ENCODE measurements at regions not wholly inside any gene's neighbourhood (a gene's known extent, or its start where the extent isn't known, plus 50 kb on each side); places are given as distances from the start of the nearest gene placed in this dataset.
"Not testable (repeated sequence)": the region's sequence is repeated elsewhere in the genome, so short reads cannot be mapped to it uniquely, and the experiment has no call there.

DNA sequence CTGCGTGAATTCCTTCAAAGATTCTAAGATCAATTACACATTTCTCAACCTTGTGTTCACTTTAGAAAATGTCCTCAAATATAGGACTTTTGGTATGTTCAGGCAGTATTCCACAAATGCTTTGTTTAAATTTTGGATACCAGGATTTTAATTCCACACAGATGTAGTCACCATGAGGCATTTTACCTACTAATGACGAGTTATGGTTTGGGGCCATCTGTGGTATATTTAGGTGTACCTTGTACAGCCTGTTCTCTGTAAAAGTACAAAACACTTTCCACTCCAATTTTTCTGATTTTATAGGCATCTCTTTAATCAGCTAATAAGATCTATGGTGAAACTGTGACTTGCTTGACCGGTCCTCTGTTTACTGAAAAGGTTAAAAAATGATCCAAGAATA, 275.7 kb upstream of the PRICKLE1 start:
- WGBS, result 76% methylated on average over 3 of the region's 3 CpGs
- no peaks in the 10 kb centered on the region for H3K27me3 ChIP-seq (ENCODE audit: control insufficient read depth in 4 of 4, insufficient read depth in 4 of 4, low read length in 3 of 4)
- no peaks in the 10 kb centered on the region for H3K36me3 ChIP-seq (ENCODE audit: control insufficient read depth in 4 of 4, insufficient read depth in 3 of 4, low read depth in 1 of 4, low read length in 3 of 4)
- H3K9me3 ChIP-seq (ENCODE audit: control insufficient read depth in 4 of 4, low read length in 3 of 4), result no peaks in the 10 kb centered on the region
- H3K27ac ChIP-seq (ENCODE audit: low read depth in 1 of 2, low read length in 2 of 2), result no peak overlapping the region
- H3K9ac ChIP-seq (ENCODE audit: low read depth in 1 of 2, low read length in 2 of 2), result no peak overlapping the region
- no peak overlapping the region for H3K4me3 ChIP-seq (ENCODE audit: low read depth in 1 of 3, low read length in 3 of 3)
- no peak for DNase-seq (ENCODE audit: low spot score)
- TF ChIP-seq HNF4G (IDR thresholded peaks at IDR 0.05), result no peak
- TF ChIP-seq, protein P1, sequence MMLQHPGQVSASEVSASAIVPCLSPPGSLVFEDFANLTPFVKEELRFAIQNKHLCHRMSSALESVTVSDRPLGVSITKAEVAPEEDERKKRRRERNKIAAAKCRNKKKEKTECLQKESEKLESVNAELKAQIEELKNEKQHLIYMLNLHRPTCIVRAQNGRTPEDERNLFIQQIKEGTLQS (IDR thresholded peaks at IDR 0.05), result no peak
- no peak for TF ChIP-seq NR2F2 (IDR thresholded peaks at IDR 0.05)
- no peak for TF ChIP-seq EGR1 (IDR thresholded peaks at IDR 0.05; ENCODE audit: low read depth in 2 of 2)
- no peak for TF ChIP-seq RAD21 (IDR thresholded peaks at IDR 0.05)
- TF ChIP-seq SP1 (IDR thresholded peaks at IDR 0.05), result no peak
- no peak for TF ChIP-seq JUND (IDR thresholded peaks at IDR 0.05)
- TF ChIP-seq FOXA2 (IDR thresholded peaks at IDR 0.05), result no peak
- TF ChIP-seq, protein P2, sequence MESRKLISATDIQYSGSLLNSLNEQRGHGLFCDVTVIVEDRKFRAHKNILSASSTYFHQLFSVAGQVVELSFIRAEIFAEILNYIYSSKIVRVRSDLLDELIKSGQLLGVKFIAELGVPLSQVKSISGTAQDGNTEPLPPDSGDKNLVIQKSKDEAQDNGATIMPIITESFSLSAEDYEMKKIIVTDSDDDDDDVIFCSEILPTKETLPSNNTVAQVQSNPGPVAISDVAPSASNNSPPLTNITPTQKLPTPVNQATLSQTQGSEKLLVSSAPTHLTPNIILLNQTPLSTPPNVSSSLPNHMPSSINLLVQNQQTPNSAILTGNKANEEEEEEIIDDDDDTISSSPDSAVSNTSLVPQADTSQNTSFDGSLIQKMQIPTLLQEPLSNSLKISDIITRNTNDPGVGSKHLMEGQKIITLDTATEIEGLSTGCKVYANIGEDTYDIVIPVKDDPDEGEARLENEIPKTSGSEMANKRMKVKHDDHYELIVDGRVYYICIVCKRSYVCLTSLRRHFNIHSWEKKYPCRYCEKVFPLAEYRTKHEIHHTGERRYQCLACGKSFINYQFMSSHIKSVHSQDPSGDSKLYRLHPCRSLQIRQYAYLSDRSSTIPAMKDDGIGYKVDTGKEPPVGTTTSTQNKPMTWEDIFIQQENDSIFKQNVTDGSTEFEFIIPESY (IDR thresholded peaks at IDR 0.05), result no peak
- no peak for TF ChIP-seq REST (IDR thresholded peaks at IDR 0.05)
- TF ChIP-seq RXRA (IDR thresholded peaks at IDR 0.05), result no peak
- TF ChIP-seq TAF1 (conservative IDR thresholded peaks at IDR 0.05), result no peak
- no peaks in the 10 kb centered on the region for H3K4me1 ChIP-seq (ENCODE audit: control insufficient read depth in 4 of 4, insufficient read depth in 4 of 4, low read length in 3 of 4)

- Histone ChIP-seq H3K9me3 (ENCODE audit: control insufficient read depth in 4 of 4, low read length in 3 of 4) (no peaks in the 10 kb centered on the region), H3K4me3 (ENCODE audit: low read depth in 1 of 3, low read length in 3 of 3) (no peak overlapping the region), H3K36me3 (ENCODE audit: control insufficient read depth in 4 of 4, insufficient read depth in 3 of 4, low read depth in 1 of 4, low read length in 3 of 4) (no peaks in the 10 kb centered on the region), H3K27ac (ENCODE audit: low read depth in 1 of 2, low read length in 2 of 2) (no peak overlapping the region), H3K9ac (ENCODE audit: low read depth in 1 of 2, low read length in 2 of 2) (no peak overlapping the region), H3K27me3 (ENCODE audit: control insufficient read depth in 4 of 4, insufficient read depth in 4 of 4, low read length in 3 of 4) (no peaks in the 10 kb centered on the region), H3K4me1 (ENCODE audit: control insufficient read depth in 4 of 4, insufficient read depth in 4 of 4, low read length in 3 of 4) (no peaks in the 10 kb centered on the region)
- no peak for DNase-seq (ENCODE audit: low spot score)
- TF ChIP-seq TAF1 (conservative IDR thresholded peaks at IDR 0.05) (no peak), EGR1 (IDR thresholded peaks at IDR 0.05; ENCODE audit: low read depth in 2 of 2) (no peak), FOXA2 (IDR thresholded peaks at IDR 0.05) (no peak), FOXA1 (IDR thresholded peaks at IDR 0.05) (no peak), SP1 (IDR thresholded peaks at IDR 0.05) (no peak), MAX (IDR thresholded peaks at IDR 0.05) (no peak)
- TF ChIP-seq, protein P1 (IDR thresholded peaks at IDR 0.05), result no peak
- 81% methylated on average over 2 of the region's 2 CpGs for WGBS
These were observed 272.5 kb upstream of the PRICKLE1 start for GRCh38 chr12:42862055-42862454.

- H3K9me3 ChIP-seq (ENCODE audit: control insufficient read depth in 4 of 4, low read length in 3 of 4); H3K27me3 ChIP-seq (ENCODE audit: control insufficient read depth in 4 of 4, insufficient read depth in 4 of 4, low read length in 3 of 4); H3K9ac ChIP-seq (ENCODE audit: low read depth in 1 of 2, low read length in 2 of 2); DNase-seq (ENCODE audit: low spot score); H3K27ac ChIP-seq (ENCODE audit: low read depth in 1 of 2, low read length in 2 of 2); H3K4me3 ChIP-seq (ENCODE audit: low read depth in 1 of 3, low read length in 3 of 3); H3K36me3 ChIP-seq (ENCODE audit: control insufficient read depth in 4 of 4, insufficient read depth in 3 of 4, low read depth in 1 of 4, low read length in 3 of 4); H3K4me1 ChIP-seq (ENCODE audit: control insufficient read depth in 4 of 4, insufficient read depth in 4 of 4, low read length in 3 of 4): not testable (repeated sequence)
These were observed 270.8 kb upstream of the PRICKLE1 start for GRCh38 chr12:42860331-42860730.

Measured in liver (tissue), 7 donors.